Suppressor macrophage treated with lipopolysaccharide for 4 hours (primary cell): ENCODE measurements at regions not wholly inside any gene's neighbourhood (a gene's known extent, or its start where the extent isn't known, plus 50 kb on each side); places are given as distances from the start of the nearest gene placed in this dataset.
"Not testable (repeated sequence)": the region's sequence is repeated elsewhere in the genome, so short reads cannot be mapped to it uniquely, and the experiment has no call there.

Experiments
- DNase-seq: peaks from one replicate; pipeline ENCODE4 v3.0.0-alpha.2; 2020

GRCh38 chr3:19825193-19825592, 108.8 kb downstream of the EFHB start:
- DNase-seq = no peak

DNA sequence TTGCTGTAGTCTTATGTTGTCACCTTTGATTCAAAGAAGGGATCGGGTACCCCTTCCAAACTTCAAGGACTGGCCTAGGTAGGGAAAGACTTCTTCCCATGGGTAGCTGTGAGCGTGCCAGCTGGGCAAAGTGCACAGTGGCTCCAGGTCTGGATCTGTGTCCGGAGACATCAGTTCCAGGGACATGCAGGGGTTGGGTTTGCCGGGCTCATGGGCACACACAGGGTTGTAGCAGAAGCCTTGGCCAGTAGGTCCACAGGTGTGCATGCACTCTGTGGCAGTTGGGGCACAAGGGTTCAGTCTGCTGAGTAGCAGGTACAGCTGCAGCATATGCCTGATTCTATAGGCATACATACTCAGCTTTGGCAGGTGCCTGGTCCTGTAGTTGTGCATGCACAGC, 111.2 kb downstream of the EFHB start:
- no peak for DNase-seq

DNA sequence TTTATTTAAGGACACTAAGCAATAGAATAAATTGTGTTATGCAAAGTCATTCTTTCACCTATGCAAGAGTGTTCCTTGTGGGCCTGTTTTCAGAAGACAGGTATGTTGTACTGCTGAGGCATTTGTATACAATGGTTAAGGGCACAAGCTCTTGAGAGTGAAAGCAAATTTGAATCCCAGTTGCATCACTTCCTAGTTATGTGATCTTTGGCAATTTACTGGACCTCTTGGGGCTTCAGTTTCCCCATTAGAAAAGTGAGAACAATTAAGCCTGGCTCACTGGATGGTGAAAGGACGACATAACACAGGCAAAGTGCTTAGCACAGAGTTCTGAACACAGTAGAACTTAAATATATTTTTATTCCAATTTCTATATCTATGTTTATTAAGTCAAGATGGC, 117.4 kb downstream of the EFHB start:
- peak; percentile 2 for DNase-seq

GRCh38 chr3:19815805-19816204, 118.2 kb downstream of the EFHB start:
- no peak for DNase-seq

GRCh38 chr3:19813743-19814142, 120.3 kb downstream of the EFHB start:
- DNase-seq = not testable (repeated sequence)

GRCh38 chr3:19811689-19812088, 122.3 kb downstream of the EFHB start:
- DNase-seq = no peak

- no peak for DNase-seq
These were observed 125.2 kb downstream of the EFHB start for GRCh38 chr3:19808834-19809233.

GRCh38 chr3:19799887-19800286, 134.1 kb downstream of the EFHB start:
- no peak for DNase-seq

- DNase-seq = no peak
These were observed 134.9 kb downstream of the EFHB start for GRCh38 chr3:19799115-19799514.

DNA sequence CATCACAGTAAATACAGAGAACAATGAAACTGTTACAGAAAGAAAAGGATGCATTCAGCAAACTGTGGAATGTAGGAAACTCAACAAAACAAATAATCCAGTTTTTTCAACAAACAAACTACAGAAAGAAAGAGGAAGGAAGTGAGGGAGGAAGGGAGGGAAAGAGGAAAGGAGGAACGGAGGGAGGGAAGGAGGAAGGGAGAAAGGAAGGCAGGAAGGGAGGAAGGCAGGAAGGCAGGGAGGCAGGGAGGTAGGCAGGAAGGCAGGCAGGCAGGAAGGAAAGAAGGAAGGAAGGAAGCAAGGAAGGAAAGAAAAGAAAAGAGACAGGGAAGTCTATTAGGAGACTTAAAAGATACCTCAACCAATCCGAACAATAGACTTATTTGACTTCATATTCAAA, 135.7 kb downstream of the EFHB start:
- DNase-seq = no peak

DNA sequence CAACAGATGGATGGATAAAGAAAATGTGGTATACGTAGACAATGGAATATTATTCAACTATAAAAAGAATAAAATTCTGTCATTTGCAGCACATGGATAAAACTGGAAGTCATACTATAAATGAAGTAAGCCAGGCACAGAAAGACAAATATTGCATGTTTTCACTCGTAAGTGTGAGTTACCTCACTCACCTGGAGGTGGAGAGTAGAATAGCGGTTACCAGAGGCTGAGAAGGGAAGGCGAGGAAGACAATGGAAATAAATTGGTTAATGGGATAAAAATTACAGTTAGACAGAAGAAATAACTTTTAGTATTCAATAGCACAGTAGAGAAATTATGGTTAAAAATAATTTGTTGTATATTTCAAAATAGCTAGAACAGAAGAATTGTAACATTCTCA, 141.6 kb downstream of the EFHB start:
- no peak for DNase-seq

DNA sequence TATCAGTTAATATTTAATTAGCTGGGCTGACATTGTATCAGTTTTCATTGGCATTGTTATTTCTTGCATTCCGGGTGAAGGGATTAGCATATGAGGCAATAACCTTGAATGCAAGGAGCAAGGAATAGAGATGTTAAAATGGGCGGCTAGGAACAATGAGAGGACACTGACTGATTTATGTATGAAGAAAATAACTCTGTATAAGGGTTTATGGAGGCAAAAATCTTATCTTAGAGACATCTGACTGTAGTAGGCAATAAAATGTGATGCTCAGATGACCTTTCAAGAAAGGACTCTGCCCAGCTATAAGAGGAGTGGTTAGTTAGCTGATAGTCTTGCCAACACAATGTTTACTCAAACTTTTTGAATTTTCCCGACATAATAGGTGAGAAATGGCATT, 158.3 kb downstream of the EFHB start:
- DNase-seq = no peak

- DNase-seq = no peak
These were observed 164.3 kb downstream of the EFHB start for GRCh38 chr3:19769694-19770093.

- DNase-seq = no peak
These were observed 168.1 kb downstream of the EFHB start for GRCh38 chr3:19765954-19766353.

- no peak for DNase-seq
These were observed 176.2 kb downstream of the EFHB start for GRCh38 chr3:19757773-19758172.

DNA sequence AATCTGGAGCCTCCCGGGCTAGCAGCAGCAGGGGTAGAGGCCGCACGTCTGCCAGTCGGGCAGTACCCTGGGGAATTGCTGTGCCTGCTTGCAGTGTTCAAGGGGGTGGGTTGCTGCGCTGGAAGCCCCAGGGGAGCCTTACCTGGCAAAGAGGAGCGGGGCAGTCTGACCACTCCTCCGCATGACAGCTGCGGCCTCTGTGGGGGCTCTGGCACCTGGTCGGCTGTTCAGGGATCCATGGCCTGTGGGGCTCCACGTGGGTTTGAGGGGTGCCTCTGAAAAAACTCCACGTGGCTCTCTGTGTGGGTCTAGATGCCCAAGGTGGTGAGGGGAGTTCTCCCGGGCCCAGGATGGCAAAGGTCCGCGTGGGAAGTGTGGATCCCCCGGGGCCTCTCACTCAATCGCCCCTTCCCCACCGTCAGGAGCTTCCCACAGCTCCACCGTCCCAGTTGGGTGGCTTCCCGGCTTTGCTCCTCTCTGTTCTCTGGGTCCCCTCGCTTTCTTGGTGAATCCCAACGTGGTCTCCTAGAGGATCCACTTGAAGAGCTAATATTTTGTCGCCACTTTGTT, 184.5 kb downstream of the EFHB start:
- no peak for DNase-seq

DNA sequence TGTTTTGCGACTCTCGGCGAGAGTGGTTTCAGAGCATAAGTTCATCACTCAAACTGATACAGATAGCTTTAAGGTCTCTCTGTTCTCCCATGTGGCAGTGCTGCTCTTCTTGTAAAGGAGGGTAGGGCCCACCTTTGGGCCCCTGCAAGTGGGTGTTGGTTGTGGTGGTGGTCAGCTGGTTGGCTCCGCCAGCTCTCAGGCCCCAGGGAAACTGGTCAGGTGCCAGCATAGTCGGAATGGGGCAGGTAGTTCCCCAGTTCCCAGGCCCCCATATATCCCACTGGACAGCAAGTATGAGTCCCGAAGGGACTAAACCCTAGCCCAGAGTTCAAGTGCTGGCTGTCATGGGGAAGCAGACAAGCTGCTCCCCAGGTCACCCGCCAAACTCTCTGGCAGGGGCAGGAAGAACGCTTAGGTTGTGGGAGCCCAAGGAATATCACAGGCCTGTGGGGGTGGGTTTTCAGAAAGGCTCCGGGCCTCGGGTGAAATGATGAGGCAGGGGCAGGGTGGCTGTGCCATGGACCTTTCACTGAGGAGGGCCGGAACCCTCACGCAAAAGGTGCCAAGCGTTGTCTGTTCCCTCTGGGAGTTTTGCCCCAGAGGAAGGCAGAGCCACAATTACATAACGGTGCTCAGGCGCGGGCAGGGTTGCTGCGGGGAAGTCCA, 185.1 kb downstream of the EFHB start:
- DNase-seq = no peak

DNA sequence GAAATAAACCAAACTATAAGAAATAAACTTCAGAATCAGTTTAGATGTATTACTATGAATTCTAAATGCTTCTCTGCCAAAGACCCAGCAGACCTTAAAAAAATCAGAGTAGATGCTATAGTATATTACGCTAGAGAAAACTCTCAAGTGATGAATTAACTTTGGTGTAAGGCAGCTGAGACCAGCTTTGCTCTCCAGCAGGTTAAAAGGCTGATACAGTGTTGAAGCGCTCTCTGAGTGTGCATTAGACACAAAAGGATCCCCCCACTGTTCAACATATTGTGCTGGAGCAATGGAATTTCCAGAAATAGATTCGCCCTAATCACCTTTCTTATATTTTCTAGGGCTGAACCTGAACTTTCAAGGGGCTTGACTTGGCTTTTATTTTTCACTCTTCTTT, 190.0 kb downstream of the EFHB start:
- no peak for DNase-seq

- no peak for DNase-seq
These were observed 191.1 kb downstream of the EFHB start for GRCh38 chr3:19742935-19743334.

DNA sequence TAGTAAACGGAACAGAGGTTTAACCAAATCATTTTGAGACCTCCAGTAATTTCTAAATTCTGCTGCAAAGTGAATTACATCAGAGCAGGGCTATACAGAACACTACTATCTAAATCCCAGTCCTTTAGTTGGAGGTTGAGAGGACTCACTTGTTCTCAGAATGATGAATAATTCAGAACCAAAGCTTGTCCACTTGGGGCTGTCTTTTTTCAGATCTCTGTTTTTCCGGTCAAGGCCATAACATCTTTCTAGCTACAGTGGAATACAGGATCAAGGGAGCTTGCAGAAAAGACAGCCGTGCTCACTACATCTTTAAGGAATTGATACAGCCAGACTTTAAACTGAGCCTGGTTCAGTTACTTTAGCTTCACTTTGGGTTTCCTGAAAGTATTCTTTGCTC, 194.5 kb downstream of the EFHB start:
- no peak for DNase-seq

DNA sequence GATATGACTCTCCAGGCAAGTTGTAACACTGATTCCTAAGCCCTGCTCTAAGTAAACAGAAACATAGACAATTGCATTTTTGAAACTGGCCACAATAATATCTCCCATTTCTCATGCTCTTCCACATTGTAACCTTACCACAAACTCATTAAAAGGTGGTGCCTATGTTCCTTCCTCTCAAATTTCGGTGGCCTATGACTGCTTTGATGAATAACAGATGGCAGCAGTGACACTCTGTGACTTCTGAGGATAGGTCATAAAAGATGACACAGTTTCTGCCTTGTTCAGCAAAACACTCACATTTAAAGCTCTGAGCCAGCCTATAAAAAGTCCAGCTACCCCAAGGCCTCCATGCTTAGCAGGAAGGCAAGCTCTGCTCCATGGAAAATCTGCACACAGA, 195.2 kb downstream of the EFHB start:
- DNase-seq = no peak

GRCh38 chr3:19735111-19735510, 198.9 kb downstream of the EFHB start:
- no peak for DNase-seq

- DNase-seq = no peak
These were observed 199.6 kb downstream of the EFHB start for GRCh38 chr3:19734453-19734852.

- no peak for DNase-seq
These were observed 209.0 kb downstream of the EFHB start for GRCh38 chr3:19725000-19725399.

- DNase-seq = no peak
These were observed 216.3 kb downstream of the EFHB start for GRCh38 chr3:19717736-19718135.
